ENCODE measurements at regions not wholly inside any gene's neighbourhood (a gene's known extent, or its start where the extent isn't known, plus 50 kb on each side); places are given as distances from the start of the nearest gene placed in this dataset.

DNA sequence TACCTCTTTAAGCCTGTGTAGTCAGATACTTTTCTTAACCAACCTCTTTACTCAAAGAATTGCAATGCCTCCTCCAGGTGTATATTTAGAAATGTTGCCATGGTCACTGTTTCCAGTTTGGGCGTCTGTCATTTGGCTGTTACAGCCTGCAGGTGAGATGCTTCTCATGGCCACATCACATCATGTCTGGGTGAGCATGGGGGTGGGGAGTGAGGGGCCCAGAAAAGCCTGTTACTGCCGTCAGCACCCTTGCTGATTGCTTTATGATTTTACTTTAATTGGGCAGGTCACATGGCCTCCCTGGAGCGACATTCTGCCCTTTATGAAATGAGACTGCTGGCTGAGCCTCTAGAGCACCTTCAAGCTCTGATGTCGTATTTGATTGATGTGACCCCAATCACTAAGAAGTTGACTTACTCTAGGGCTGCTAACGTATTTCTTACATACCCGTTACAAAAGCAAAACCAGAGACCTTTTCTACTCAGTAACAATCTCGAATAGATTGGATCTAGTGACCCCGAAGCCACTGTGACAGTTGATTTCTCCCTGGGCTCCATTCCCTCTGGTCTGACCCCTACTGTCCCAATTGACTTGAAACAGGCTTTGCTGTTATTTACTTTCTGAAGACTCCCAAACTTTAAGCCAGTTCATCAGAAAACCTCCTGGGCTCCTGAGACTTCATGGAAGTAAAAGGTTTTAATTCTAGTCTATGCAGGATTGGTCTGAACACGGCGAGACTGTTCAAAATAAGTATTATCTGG lies 60.7 kb downstream of the OTUD1 start:
- in situ Hi-C loops (cut with MboI): no loop called here
- BruUV-seq (replicated peaks): no TSS peak
- TF ChIP-seq, protein P1, sequence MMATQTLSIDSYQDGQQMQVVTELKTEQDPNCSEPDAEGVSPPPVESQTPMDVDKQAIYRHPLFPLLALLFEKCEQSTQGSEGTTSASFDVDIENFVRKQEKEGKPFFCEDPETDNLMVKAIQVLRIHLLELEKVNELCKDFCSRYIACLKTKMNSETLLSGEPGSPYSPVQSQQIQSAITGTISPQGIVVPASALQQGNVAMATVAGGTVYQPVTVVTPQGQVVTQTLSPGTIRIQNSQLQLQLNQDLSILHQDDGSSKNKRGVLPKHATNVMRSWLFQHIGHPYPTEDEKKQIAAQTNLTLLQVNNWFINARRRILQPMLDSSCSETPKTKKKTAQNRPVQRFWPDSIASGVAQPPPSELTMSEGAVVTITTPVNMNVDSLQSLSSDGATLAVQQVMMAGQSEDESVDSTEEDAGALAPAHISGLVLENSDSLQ (IDR thresholded peaks at IDR 0.05): no peak
- TF ChIP-seq STAT1 (conservative IDR thresholded peaks at IDR 0.05) (no peak), TCF3 (IDR thresholded peaks at IDR 0.05; ENCODE audit: borderline replicate concordance, insufficient read depth, low read depth, low read length) (no peak), JUND (IDR thresholded peaks at IDR 0.05; ENCODE audit: low read depth, low read length) (no peak), YY1 (IDR thresholded peaks at IDR 0.05; ENCODE audit: low read depth, low read length) (no peak), ZBTB11 (CRISPR knock-in tag; IDR thresholded peaks at IDR 0.05) (no peak), CHD1 (IDR thresholded peaks at IDR 0.05; ENCODE audit: low read depth, low read length) (no peak), FOXK2 (IDR thresholded peaks at IDR 0.05) (no peak), RFX5 (IDR thresholded peaks at IDR 0.05; ENCODE audit: low read depth, low read length) (no peak), MAX (IDR thresholded peaks at IDR 0.05; ENCODE audit: low read depth, low read length) (no peak), KDM1A (IDR thresholded peaks at IDR 0.05; ENCODE audit: borderline replicate concordance) (no peak), WRNIP1 (IDR thresholded peaks at IDR 0.05; ENCODE audit: borderline replicate concordance, low read depth, low read length) (no peak), SREBF2 (IDR thresholded peaks at IDR 0.05; ENCODE audit: low read length) (no peak), RBBP5 (conservative IDR thresholded peaks at IDR 0.05) (no peak)
- TF ChIP-seq, protein P2, sequence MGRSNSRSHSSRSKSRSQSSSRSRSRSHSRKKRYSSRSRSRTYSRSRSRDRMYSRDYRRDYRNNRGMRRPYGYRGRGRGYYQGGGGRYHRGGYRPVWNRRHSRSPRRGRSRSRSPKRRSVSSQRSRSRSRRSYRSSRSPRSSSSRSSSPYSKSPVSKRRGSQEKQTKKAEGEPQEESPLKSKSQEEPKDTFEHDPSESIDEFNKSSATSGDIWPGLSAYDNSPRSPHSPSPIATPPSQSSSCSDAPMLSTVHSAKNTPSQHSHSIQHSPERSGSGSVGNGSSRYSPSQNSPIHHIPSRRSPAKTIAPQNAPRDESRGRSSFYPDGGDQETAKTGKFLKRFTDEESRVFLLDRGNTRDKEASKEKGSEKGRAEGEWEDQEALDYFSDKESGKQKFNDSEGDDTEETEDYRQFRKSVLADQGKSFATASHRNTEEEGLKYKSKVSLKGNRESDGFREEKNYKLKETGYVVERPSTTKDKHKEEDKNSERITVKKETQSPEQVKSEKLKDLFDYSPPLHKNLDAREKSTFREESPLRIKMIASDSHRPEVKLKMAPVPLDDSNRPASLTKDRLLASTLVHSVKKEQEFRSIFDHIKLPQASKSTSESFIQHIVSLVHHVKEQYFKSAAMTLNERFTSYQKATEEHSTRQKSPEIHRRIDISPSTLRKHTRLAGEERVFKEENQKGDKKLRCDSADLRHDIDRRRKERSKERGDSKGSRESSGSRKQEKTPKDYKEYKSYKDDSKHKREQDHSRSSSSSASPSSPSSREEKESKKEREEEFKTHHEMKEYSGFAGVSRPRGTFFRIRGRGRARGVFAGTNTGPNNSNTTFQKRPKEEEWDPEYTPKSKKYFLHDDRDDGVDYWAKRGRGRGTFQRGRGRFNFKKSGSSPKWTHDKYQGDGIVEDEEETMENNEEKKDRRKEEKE (IDR thresholded peaks at IDR 0.05): no peak
- TF ChIP-seq, protein P3, sequence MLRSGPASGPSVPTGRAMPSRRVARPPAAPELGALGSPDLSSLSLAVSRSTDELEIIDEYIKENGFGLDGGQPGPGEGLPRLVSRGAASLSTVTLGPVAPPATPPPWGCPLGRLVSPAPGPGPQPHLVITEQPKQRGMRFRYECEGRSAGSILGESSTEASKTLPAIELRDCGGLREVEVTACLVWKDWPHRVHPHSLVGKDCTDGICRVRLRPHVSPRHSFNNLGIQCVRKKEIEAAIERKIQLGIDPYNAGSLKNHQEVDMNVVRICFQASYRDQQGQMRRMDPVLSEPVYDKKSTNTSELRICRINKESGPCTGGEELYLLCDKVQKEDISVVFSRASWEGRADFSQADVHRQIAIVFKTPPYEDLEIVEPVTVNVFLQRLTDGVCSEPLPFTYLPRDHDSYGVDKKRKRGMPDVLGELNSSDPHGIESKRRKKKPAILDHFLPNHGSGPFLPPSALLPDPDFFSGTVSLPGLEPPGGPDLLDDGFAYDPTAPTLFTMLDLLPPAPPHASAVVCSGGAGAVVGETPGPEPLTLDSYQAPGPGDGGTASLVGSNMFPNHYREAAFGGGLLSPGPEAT (IDR thresholded peaks at IDR 0.05; ENCODE audit: low read depth): no peak

More for the DNA sequence above, 60.7 kb downstream of the OTUD1 start:
- ChIA-PET RAD21 (ENCODE audit: unreplicated experiment) (no interaction called here), SMC1A (ENCODE audit: uncharacterized antibody, unreplicated experiment) (no interaction called here), CTCF (no interaction called here), POLR2A (no interaction called here)
- no peaks in the 10 kb centered on the region for H3K9me3 ChIP-seq (replicated peaks; ENCODE audit: control insufficient read depth, insufficient read depth, low read length)
- no peaks in the 10 kb centered on the region for H3K79me2 ChIP-seq (ENCODE audit: control insufficient read depth, insufficient read depth, low read length)
- no peak overlapping the region for H3K27ac ChIP-seq (ENCODE audit: control insufficient read depth, insufficient read depth)
- no peaks in the 10 kb centered on the region for H3K27me3 ChIP-seq (replicated peaks in 1 of 2; ENCODE audit: control insufficient read depth in 2 of 2, insufficient read depth in 2 of 2, low read length in 1 of 2)
- no peaks in the 10 kb centered on the region for H4K20me1 ChIP-seq (ENCODE audit: control insufficient read depth, insufficient read depth)
- intact Hi-C loops (cut with micrococcal nuclease; ENCODE audit: unreplicated experiment): no loop called here
- no peak overlapping the region for H3K4me3 ChIP-seq
- FAIRE-seq: no peak
- H3K36me3 ChIP-seq (ENCODE audit: control insufficient read depth in 2 of 2, insufficient read depth in 2 of 2, low read length in 1 of 2): no peaks in the 10 kb centered on the region
- no peak for DNase-seq (ENCODE audit: low read depth, low spot score)
- no peak overlapping the region for H3K4me2 ChIP-seq (ENCODE audit: control insufficient read depth, insufficient read depth)
- H3K4me1 ChIP-seq (ENCODE audit: control insufficient read depth, insufficient read depth, low read length): no peaks in the 10 kb centered on the region
- WGBS (ENCODE audit: insufficient coverage, insufficient replicate concordance, low lambda C conversion rate, missing lambda C conversion rate): 23% methylated on average over 10 of the region's 10 CpGs
- no peak for ATAC-seq
- H3K9ac ChIP-seq (ENCODE audit: control insufficient read depth, insufficient read depth, low read length): no peak overlapping the region
- no peak overlapping the region for H2AFZ ChIP-seq (ENCODE audit: control insufficient read depth, low read depth, low read length)

Data from GM12878 (cell line).